ENCODE measurements at regions not wholly inside any gene's neighbourhood (a gene's known extent, or its start where the extent isn't known, plus 50 kb on each side); places are given as distances from the start of the nearest gene placed in this dataset.

GRCh38 chr5:120358949-120359348 lies 105.2 kb upstream of the PRR16 start:
- Histone ChIP-seq H3K9me3 (ENCODE audit: low read length) (no peaks in the 10 kb centered on the region), H3K4me1 (ENCODE audit: insufficient read depth, low read length, poor library complexity, severe bottlenecking) (no peaks in the 10 kb centered on the region), H3K9me2 (ENCODE audit: insufficient read depth, low read length) (no peaks in the 10 kb centered on the region), H3K79me2 (ENCODE audit: insufficient read depth, low read depth, low read length) (no peaks in the 10 kb centered on the region), H4K20me1 (ENCODE audit: insufficient read depth, low read length) (no peaks in the 10 kb centered on the region), H3K4me3 (ENCODE audit: low read depth, low read length, poor library complexity, severe bottlenecking) (no peak overlapping the region), H3K4me2 (ENCODE audit: low read length) (no peak overlapping the region), H2AFZ (ENCODE audit: low read length) (no peak overlapping the region), H3K27ac (ENCODE audit: low read depth, low read length, poor library complexity, severe bottlenecking) (no peak overlapping the region), H3K36me3 (ENCODE audit: insufficient read depth, low read length) (no peaks in the 10 kb centered on the region)
- no TSS peak for BruUV-seq (replicated peaks)
- DNase-seq (ENCODE audit: low spot score) = no peak
- TF ChIP-seq EZH2phosphoT487 (IDR thresholded peaks at IDR 0.05; ENCODE audit: borderline replicate concordance, low read depth, low read length) = no peak
- no peak for TF ChIP-seq CTCF (conservative IDR thresholded peaks at IDR 0.05; ENCODE audit: low read length)
- CTCF ChIA-PET (ENCODE audit: unreplicated experiment) = no interaction called here
- POLR2A ChIA-PET = no interaction called here
- intact Hi-C loops (cut with micrococcal nuclease; ENCODE audit: unreplicated experiment) = no loop called here

GRCh38 chr5:120361941-120362340 lies 102.2 kb upstream of the PRR16 start:
- H3K36me3 ChIP-seq (ENCODE audit: insufficient read depth, low read length) = no peaks in the 10 kb centered on the region
- DNase-seq (ENCODE audit: low spot score) = no peak
- no peak overlapping the region for H3K4me3 ChIP-seq (ENCODE audit: low read depth, low read length, poor library complexity, severe bottlenecking)
- H3K27ac ChIP-seq (ENCODE audit: low read depth, low read length, poor library complexity, severe bottlenecking) = no peak overlapping the region
- no peak overlapping the region for H3K4me2 ChIP-seq (ENCODE audit: low read length)
- H4K20me1 ChIP-seq (ENCODE audit: insufficient read depth, low read length) = no peaks in the 10 kb centered on the region
- intact Hi-C loops (cut with micrococcal nuclease; ENCODE audit: unreplicated experiment) = no loop called here
- no peaks in the 10 kb centered on the region for H3K9me3 ChIP-seq (ENCODE audit: low read length)
- no peaks in the 10 kb centered on the region for H3K79me2 ChIP-seq (ENCODE audit: insufficient read depth, low read depth, low read length)
- no peaks in the 10 kb centered on the region for H3K4me1 ChIP-seq (ENCODE audit: insufficient read depth, low read length, poor library complexity, severe bottlenecking)
- no TSS peak for BruUV-seq (replicated peaks)
- POLR2A ChIA-PET = no interaction called here
- no peak for TF ChIP-seq CTCF (conservative IDR thresholded peaks at IDR 0.05; ENCODE audit: low read length)
- TF ChIP-seq EZH2phosphoT487 (IDR thresholded peaks at IDR 0.05; ENCODE audit: borderline replicate concordance, low read depth, low read length) = no peak
- H3K9me2 ChIP-seq (ENCODE audit: insufficient read depth, low read length) = no peaks in the 10 kb centered on the region
- H2AFZ ChIP-seq (ENCODE audit: low read length) = no peak overlapping the region
- CTCF ChIA-PET (ENCODE audit: unreplicated experiment) = no interaction called here

- BruUV-seq (replicated peaks) = no TSS peak
These were observed 101.7 kb upstream of the PRR16 start for GRCh38 chr5:120362426-120362825.

More at GRCh38 chr5:120362426-120362825, 101.7 kb upstream of the PRR16 start:
- H3K9me3 ChIP-seq (ENCODE audit: low read length) = no peaks in the 10 kb centered on the region
- no peak overlapping the region for H2AFZ ChIP-seq (ENCODE audit: low read length)
- no peak overlapping the region for H3K27ac ChIP-seq (ENCODE audit: low read depth, low read length, poor library complexity, severe bottlenecking)
- H3K9me2 ChIP-seq (ENCODE audit: insufficient read depth, low read length) = no peaks in the 10 kb centered on the region
- ChIA-PET CTCF (ENCODE audit: unreplicated experiment) (no interaction called here), POLR2A (no interaction called here)
- H3K36me3 ChIP-seq (ENCODE audit: insufficient read depth, low read length) = no peaks in the 10 kb centered on the region
- TF ChIP-seq EZH2phosphoT487 (IDR thresholded peaks at IDR 0.05; ENCODE audit: borderline replicate concordance, low read depth, low read length) (no peak), CTCF (conservative IDR thresholded peaks at IDR 0.05; ENCODE audit: low read length) (no peak)
- H3K4me3 ChIP-seq (ENCODE audit: low read depth, low read length, poor library complexity, severe bottlenecking) = no peak overlapping the region
- no peaks in the 10 kb centered on the region for H3K4me1 ChIP-seq (ENCODE audit: insufficient read depth, low read length, poor library complexity, severe bottlenecking)
- intact Hi-C loops (cut with micrococcal nuclease; ENCODE audit: unreplicated experiment) = no loop called here
- no peak overlapping the region for H3K4me2 ChIP-seq (ENCODE audit: low read length)
- no peaks in the 10 kb centered on the region for H4K20me1 ChIP-seq (ENCODE audit: insufficient read depth, low read length)
- no peak for DNase-seq (ENCODE audit: low spot score)
- no peaks in the 10 kb centered on the region for H3K79me2 ChIP-seq (ENCODE audit: insufficient read depth, low read depth, low read length)

Data from OCI-LY7 (cell line).